ENCODE measurements at regions not wholly inside any gene's neighbourhood (a gene's known extent, or its start where the extent isn't known, plus 50 kb on each side); places are given as distances from the start of the nearest gene placed in this dataset.

- no peak for TF ChIP-seq CTCF (IDR thresholded peaks at IDR 0.05)
- TF ChIP-seq POLR2A (IDR thresholded peaks at IDR 0.05), result no peak
- TF ChIP-seq EP300 (IDR thresholded peaks at IDR 0.05), result no peak
These were observed 68.4 kb upstream of the UBL3 start for GRCh38 chr13:29918845-29919244.

Measured in tibial nerve (tissue), 4 donors.